DMS53 (cell line): ENCODE measurements at regions not wholly inside any gene's neighbourhood (a gene's known extent, or its start where the extent isn't known, plus 50 kb on each side); places are given as distances from the start of the nearest gene placed in this dataset.

ENCODE experiments used
- DNase-seq: peaks from one replicate; lab custom pipeline; 2025; lab: John Stamatoyannopoulos, UW

DNA sequence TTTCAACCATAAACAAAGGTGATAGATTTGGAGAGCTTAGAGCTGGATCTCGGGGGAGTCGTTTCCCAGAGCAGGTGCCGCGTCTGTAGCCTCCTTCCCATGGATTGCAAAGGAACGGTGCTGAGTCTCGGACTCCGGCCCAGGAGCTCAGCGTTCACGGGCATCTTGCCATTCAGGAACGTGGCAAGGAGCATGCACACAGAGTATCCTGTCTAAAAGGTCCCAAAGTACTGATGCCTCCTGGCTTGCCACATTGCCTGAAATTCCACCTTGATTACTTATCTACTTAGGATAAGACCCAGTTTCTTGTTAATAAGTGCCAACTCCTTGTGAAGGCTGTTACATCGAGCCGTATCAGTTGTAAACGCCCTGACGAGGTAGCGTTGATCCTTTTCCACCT, 197.8 kb upstream of the MYT1L start:
- DNase-seq = no peak

DNA sequence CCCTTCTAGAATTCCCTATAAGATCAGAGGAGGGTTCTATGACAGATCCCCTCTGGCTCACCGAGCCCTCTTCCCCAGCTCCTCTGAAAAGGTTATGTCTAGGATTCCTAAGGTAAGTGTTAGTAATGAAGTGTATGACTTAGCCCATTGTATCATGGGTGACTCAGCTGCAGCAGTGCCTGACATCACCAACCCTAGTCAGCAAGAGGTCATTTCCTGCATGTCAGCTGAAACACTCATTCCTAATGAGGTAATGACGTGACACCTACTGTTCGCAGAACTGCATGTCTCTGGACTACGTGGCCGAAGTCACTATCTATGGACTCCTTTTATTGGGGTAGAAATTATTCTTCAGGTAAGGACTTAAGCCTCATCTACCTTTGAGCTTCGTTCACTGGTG, 196.1 kb upstream of the MYT1L start:
- no peak for DNase-seq

DNA sequence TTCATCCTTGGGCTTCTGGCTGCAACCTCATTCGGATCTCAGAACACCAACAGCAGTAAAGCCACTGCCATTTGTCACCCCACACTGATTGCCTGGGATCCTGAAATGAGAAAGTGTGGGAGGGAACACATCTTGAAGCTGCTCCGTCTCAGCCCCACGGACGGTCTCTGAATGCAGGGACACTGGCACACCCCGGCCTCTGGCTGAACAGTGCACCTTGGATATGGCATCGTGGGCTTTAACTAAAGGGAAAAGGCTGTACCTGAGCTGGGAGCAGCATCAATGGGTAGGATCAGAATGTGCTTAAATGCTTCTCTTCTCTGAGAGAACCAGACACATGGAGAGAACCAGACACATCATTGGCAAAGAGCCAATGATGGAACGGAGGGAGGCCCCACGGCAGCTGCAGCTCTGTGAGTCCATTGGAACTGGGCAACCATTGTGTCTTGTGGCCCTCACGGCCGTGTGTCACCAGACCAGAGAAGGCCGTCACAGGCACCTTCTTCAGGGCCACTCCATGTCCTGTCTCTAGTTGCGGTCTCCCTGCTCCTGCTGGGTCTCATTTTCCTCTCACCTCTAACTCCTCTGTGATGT, 193.4 kb upstream of the MYT1L start:
- DNase-seq = no peak

DNA sequence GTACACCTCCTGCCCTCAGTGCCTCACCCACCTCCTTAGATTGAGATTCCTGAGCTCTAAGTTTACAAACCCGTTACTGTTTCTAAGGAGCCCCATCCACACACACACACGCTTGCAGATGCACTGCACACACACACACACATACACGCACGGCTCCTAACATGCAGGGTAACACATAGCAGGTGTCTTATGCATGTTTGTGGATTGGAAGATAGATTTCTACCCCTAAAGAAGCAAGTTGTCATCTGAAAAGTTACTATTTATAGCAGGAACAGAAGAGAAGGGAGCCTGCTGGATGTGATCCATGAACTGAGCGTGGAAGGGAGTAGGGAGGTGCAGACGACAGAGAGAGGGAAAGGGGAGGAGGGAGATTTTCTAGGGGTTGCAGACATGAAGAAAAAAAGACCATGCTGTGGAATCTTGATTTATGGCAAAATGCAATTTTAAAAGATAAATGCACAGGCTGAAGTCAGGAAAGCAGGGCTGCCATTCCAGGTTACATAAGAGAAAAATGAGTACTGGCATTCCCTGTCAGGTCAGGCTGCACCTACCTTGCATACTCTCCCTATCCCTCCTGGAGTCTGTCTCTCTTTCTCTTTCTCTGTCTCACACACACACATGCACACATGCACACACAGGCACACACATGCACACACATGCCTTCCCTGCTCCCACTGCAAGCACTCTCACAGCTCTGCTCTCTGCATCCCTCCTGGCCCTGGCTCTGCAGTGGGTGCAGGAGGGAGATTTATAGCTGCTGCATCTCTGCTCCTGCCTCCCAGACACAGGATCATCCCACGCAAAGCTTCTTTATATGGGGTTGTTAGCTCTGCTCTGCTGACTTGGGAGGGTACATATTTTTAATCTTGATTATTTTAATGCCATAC, 192.6 kb upstream of the MYT1L start:
- DNase-seq = no peak

DNA sequence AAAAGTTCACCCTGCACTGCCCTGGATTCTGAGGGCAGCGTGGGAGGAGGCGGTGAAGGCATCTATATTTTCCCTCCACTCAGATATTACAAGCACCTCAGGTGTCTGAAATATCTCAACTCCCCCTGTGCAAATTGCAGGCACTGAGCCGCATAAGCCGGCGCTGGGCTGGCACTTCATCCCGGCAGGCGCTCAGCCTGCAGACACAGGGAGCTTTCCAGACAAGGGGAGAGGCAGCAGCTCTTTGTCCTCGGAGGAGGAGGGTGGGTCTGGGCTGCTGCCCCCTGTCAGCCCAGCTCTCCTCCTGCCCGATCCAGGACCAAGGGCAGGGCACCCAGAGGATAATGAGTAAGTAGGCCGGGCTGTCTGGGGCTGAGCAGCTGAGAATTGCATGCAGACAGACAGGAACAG, 189.3 kb upstream of the MYT1L start:
- no peak for DNase-seq

DNA sequence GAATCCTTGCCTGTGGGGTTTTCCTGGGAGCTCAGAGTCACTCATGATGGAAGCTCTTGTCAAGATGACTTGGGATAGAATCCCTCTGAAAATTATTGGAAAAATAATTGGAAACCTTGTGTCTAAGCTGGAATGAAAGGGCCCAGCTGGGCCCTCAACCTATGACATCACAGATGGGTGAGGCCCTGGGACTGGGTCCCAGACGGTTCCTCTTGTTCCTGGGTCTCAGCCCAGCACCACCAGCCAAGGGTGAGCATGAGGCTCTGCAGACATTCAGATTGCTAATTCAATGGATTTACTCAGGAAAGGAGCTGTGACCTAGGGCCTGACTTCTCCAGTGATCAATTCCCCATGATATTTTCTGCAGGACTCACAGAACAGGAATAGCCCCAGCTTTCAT, 188.3 kb upstream of the MYT1L start:
- DNase-seq = no peak

DNA sequence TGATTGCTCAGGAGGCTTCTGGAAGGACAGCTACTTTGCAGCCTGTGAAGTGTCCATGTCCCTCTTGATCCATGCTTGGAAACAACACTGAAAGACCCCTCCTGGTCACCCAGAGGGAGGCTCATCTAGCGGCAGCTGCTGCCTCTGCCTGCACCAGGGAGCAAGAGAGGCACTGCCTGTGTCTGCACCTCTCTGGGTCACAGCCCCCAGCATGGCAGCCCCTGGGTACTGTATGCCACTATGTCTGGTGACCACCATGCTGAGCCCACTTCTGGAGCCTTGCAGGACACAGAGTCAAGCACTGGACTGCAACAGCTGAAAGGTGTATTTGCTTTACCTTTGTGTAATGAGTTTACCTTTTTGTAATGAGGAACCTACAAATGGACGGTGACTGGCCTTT, 186.3 kb upstream of the MYT1L start:
- DNase-seq = no peak

DNA sequence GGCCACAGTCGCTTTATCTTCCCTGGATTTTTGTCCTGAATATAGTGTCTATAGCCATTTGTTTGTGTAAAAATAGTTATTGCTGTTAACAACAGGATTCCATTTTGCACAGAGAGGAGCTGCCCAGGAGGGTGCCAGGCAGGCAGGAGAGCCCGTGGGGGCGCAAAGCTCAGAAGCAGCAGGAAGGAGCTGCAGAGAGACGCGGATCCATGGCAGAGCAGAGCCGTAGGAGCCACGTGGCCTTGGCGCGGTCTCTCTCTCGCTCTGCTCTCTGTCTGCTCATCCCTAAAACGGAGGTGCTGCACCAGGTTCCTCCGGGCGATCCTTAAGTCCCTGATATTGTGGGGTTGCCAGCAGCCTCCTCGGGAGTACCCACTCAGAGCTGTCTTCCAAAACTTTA, 185.3 kb upstream of the MYT1L start:
- no peak for DNase-seq

DNA sequence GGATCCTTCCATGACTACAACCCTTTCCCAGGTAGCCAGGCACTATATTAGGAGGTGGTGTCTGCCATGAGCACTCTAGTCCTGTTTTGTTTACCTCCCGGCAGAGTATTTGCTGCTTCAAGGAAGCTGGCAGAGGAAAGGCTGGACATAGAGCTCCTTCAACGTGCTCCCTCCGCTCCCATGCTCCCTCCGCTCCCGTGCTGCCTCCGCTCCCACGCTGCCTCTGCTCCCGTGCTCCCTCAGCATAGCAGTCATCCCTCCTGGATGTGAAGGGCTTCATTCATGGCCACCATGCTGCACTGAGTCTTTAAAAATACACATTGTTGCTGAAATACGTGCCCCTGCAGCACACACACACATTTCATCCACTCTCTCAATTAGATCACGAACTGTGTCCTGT, 181.9 kb upstream of the MYT1L start:
- DNase-seq = no peak

DNA sequence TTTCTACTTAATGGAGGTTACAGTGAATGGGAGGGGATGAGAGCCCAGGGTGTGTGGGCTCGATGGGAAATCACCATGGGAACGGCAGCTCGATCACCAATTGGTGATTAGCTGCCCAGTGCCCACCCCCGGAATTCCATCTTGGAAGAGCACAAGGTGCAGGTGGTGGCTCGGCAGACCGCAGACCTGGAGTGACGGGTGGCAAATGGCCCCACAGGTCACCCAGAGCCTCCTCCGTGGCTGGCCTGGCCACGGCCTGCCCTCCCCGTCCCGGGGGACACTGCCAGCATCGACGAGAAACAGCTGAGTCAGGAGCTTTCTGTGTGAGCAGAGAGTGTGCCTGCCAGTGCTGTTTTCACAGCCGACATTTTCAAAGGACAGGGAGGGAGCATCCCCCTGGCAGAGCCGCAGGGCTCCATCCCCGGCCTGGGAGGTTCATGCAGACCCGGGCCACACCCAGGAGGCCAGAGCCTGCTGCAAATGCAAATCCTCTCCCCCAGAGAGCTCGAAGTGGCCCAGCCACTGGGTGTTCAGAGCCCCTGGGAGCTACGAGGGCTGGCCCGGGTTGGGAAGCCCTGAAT, 176.4 kb upstream of the MYT1L start:
- no peak for DNase-seq

DNA sequence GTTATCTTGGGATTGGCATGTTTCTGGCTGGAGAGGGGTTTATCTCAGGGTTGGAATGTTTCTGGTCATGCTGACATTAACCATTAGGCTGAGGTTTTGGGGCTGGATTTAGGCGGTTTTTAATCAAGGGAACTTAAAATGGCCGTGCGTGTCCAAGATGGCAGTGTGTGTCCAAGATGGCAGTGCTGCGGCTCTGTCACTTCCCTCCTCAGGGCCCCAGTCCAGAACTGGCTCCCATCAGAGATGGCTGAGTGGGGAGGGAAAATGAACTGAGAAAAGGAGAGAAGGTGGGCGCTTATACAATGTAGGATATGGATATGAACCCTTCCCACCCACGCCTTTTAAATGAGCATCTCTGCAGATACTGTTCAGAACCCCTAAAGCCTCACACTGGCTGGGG, 175.5 kb upstream of the MYT1L start:
- DNase-seq = no peak

DNA sequence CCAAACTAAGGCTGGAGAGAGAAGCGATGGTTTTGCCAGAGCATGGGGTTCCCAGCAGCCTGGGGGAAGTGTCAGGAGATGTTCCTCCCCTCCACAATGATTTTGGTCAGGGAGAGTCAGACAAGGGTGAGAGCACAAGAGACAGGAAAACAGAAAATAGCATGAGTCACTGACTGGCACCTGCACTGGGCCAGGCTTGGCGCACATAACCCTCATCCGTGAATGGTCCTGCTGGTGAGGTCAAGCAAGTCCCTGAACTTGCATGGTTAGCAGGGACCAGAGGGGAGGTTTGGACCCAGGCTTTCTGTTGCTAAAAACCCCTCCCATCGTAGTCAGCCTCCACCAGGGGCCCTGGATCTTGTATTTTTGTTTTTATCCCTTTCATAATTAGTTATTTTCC, 174.5 kb upstream of the MYT1L start:
- DNase-seq = no peak

DNA sequence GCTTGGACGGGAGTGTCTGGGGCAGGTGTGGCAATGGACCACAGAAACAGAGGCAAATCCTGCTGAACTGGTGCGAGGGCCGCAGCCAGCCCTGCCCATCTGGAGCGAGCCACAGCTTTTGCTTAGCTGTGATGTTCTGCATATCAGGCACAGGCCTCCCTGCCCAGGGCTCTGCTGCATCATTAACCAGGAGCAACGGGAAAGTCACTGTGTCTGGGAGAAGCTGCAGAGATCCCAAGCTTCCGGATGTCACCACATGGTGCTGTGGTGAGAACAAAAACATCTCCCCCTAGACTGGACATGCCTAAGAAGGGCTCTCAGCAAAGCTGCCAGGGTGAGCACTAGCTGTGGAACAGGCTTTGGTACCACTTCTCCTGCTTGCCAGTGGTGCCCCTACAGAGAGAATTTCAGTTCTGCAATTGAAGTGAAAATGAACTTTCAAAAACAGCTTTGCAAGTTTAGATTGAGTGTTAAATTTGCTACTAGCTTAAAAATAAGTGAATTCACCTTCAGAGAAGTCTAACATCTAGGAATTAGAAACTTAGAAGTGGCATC, 172.9 kb upstream of the MYT1L start:
- no peak for DNase-seq

DNA sequence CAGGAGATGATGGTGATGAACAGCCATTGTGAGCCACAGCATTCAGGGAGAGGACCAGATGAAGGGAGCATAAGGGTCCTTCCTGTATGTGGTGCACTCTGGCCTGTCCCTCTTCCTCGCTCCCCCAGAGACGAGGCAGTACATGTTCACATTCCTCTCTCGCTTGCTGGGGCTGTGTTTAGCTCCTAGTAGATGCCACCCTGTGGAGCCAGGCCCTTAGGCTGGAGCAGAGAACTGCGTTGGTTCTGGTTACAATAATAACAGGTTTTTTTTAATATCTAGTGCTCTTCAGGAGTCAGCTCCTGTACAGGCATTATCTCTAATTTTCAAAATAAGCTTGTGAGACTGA, 171.1 kb upstream of the MYT1L start:
- no peak for DNase-seq

DNA sequence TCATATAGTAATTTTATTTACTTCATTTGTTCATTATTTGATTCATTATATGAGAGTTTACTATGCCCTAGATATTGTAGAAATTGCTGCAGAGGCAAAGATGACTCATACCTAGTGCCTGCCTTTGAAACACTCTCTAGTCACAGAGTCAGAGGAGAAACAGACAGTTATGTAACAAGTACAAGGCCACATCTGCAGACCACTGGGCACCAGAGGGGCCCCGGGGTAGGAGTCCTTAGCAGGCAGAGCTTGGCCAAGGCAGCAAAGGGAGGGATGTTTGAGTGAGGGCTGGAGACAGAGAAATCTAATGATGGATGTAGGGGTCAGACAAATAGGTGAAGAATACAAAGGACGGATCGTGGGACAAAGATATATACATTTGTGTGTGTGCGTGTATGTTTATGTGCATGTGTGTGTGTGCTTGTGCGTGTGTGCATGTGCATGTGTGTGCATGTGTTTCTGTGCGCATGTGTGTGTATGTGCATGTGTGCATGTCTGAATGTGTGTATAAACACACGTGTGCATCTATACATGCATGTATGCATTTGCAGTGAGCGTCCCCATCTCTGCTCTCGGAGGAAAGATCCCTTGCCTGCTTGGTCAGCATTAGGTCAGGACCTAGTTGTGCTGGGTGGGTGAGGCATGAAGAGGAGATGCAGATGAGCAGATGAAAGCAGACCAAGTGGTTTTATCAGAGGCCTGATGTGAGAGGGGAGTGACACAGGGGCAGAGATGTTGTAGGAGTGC, 170.6 kb upstream of the MYT1L start:
- no peak for DNase-seq

DNA sequence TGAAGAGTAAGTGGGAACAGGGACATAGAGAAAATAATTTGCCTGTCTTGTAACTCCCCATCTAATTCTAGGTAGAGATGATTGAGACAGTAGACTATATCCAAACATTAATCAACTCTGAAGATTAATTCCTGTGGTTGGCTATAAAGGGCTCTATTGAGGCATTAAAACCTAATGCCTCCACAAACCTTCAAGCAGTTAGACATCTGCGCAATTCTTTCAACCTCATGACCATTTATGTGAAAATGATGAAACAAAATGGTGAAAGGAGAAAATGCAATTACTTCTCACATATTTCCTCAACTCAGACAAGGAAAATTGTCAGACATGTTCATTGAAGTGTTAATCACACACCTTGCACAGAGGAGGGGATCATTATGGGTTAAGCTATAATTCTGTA, 164.5 kb upstream of the MYT1L start:
- DNase-seq = no peak

DNA sequence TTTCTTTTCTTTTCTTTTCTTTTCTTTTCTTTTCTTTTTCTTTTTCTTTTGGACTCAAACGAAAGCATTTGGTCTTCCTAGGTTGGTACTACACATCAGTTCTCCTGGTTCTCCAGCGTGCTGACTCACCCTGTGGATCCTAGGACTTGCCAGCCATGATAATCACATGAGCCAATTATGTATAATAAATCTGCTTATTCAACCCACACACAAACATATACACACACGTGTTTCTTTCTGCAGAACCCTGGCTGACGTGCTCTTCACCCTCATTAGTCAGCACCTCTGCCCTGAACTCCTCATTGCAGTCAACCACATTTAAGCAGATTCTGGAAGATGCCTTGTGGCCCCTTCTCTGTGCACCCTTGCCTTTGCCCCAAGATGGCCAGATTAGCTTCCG, 162.4 kb upstream of the MYT1L start:
- no peak for DNase-seq

DNA sequence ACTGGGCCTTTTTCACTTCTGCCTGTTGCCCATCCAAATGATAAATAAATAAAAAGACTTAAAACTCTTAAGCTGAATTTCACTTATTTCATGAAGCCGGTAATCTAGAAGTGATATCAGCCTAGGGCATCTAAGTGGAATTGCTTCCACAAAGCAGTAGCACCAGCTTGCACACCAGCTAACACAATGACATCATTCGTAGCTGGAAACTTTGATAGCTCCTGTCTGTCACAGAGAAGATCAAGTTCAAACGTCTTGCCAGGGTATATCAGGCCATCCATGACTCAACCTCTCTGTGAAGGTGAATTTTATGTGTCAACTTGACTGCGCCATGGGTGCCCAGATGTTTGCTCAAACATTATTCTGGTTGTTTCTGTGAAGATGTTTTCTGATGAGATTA, 161.7 kb upstream of the MYT1L start:
- DNase-seq = no peak

DNA sequence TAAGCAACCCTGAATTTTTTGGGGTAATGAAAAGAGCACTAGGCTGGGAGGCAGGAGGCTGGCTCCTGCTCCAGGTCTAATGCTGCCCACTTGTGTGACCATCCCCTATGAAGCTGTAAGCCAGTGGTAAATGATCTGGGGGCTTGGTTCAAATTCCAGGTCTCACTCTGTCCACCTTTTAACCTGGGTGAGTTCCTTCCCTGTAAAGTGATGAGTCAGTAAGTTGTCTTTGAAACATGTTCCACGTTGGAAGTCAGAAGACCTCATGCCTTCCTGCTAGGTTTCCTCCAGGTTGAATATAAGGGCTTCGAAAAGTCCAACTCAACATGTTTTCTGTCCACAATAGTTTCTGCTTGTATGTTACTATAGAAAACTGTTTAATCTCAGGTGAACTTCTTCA, 160.9 kb upstream of the MYT1L start:
- no peak for DNase-seq

DNA sequence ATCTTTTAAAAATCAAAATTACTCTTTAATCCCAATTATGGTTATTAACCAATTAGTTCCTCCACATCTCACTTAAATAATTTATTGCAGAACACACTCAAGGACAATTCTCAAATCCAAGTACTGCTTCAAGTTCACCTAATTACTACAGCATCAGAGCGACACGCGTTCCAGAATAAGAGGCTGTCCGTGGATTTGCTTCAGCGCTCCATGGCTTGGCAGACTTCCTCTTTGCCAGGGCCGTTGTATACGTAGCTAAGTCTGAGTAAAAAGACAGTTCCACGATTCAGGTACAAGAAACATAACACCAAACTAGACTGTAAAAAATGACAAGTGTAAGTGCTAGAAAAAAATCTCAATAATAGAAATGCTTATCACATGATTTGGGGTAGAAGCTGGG, 153.2 kb upstream of the MYT1L start:
- DNase-seq = no peak

DNA sequence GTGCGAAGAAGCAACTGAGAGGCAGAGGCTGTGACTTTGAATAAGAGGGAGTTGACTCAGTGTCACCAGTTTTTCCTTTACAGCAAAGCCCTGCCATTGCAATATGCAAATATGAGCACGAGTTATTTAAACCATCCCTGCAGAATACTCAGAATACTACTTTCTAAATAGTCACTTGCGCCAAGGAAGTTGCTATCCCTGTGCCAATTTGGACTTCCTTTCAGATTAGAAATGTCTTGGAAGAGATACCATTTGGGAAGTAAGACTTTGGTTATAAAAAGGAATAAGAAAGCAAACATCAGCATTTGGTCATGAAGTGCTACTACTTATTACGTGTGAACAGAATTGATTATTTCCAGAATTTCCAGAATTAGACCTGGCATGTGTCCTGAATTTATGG, 151.8 kb upstream of the MYT1L start:
- no peak for DNase-seq

DNA sequence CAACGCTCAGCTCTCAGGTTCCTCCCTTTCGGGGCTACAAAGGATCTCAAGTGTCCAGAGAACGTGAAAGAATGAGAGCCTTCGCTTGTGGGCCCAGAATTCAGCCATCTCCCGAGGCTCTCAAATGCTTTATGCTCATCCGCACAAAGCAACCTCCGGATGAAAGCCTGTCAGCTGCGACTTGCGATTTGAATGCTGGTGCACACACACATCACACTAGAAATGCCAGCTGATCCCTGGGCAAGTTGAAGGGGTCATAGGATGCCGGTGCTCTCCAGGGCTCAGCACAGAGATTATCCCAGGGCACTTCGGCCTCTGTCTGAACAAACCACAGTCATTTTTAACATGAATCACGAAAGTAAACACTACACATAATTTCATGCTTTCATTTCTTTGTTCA, 141.8 kb upstream of the MYT1L start:
- DNase-seq = peak; percentile 8

DNA sequence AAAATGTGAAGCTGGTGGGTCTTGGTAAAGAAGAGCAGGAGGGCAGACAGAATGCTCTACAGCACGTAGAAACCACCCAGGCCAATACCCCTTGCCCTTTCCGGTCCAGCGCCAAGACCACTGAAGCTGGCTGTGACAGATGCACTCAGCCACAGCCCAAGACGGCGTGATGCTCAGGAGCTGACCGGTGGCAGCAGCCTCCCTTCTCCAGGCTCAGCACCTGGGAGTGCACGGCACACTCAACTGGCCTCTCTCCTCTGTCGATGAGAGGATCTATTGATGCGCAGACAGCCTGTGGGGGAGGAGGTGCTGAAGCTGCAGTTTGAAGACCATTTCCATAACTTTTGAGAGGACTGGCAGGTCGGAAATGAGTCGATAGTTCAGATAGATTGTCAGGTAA, 141.0 kb upstream of the MYT1L start:
- DNase-seq = no peak
